SK-N-SH treated with all-trans-retinoic acid at 6 μM for 48 hours (cell line): ENCODE measurements at regions not wholly inside any gene's neighbourhood (a gene's known extent, or its start where the extent isn't known, plus 50 kb on each side); places are given as distances from the start of the nearest gene placed in this dataset.

Source experiments
- ARNTL ChIP-seq: fragments of 450-650 bp; formaldehyde crosslinking; IDR thresholded peaks from 2 replicates; pipeline ENCODE4 v1.5.0; 2020; ENCODE audit warnings: low read depth, mild to moderate bottlenecking, moderate library complexity, borderline replicate concordance
- TSHZ2 ChIP-seq: fragments of 250-450 bp; sonication (Bioruptor Pico); IDR thresholded peaks from 2 replicates; pipeline ENCODE4 v1.5.0; 2020; ENCODE audit warnings: mild to moderate bottlenecking, moderate library complexity

GRCh38 chr9:88791105-88791805 is 200.0 kb upstream of the S1PR3 start:
- TF ChIP-seq ARNTL (CRISPR knock-in tag) = no peak
- no peak for TF ChIP-seq TSHZ2 (CRISPR knock-in tag)
